ENCODE measurements at regions not wholly inside any gene's neighbourhood (a gene's known extent, or its start where the extent isn't known, plus 50 kb on each side); places are given as distances from the start of the nearest gene placed in this dataset.

DNA sequence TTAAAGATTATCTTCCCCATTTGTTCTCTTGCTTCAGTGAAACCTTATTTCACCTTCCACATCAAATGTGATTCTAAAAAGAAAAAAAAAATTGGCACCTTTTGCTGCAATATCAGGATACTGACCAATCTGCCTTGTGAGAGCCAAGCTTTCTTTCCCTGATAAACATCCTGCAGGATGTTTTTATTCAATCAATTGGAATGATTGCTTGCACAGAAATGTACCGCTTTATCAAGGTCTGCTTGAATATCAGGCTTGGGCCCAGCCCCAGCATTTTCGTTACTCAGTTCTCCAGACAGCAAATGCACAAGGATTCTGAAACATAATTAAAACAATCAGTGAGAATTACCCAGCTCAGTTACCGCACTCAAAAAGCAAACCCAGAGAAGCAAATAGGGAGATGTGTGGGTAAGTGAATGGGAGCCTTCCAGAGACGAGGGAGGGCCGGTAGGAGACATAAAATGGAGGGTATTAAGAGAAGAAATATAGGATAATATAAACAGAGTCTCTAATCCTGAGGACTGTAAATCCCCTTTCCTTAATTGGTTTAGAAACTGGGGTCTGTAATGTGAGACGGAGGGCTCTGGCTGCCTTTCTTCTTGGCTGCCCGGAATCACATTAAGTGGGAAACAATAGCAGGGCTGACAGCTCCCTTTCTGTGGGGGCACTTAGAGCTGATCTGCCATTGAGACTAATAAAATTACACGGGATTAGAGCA lies 291.8 kb downstream of the ICOS start:
- Mint-ChIP-seq H3K36me3 (no peaks in the 10 kb centered on the region), H3K9me3 (no peaks in the 10 kb centered on the region), H3K27ac (no peak overlapping the region), H3K4me3 (no peak overlapping the region), H3K27me3 (no peaks in the 10 kb centered on the region), H3K4me1 (no peaks in the 10 kb centered on the region)

DNA sequence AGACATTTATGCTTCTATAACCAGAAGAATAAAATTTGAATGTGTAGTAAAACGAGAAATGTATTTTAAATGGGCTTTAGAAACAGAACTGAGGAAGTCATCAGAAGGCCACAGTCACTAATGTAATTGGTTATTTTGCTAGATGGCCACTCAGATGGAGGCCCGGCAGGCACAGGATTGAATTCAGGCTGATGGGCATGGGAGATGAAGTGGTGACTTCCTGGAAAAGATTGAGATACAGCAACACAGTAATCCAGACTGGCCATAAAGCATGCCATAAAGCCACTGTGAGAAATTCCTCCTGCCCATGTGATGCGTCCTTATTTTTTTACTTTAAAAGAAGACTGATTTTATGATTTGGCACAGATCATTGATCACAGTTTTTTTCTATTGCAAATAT lies 297.7 kb downstream of the ICOS start:
- Mint-ChIP-seq H3K4me1 (no peaks in the 10 kb centered on the region), H3K4me3 (no peak overlapping the region), H3K9me3 (no peaks in the 10 kb centered on the region), H3K27ac (no peak overlapping the region), H3K27me3 (no peaks in the 10 kb centered on the region), H3K36me3 (no peaks in the 10 kb centered on the region)

DNA sequence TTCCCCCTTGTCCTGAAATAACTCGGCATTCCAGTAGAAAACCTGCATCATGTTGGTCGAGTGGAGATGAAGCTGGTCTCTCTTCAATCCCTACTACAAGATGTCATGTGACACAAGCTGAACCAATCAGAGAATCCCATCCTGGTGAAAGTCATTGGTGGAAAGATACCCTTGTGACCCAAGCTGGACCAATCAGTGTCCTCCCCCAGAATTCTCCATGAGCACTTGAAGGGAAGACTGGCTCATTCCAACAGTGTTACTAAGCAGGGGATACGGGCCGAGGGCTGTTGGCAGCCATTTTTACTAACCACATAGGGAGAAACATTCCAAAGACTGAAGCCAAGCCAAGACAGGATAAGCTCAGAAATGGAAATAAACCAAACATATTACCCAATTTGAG lies 298.3 kb downstream of the ICOS start:
- Mint-ChIP-seq H3K4me1 (no peaks in the 10 kb centered on the region), H3K9me3 (no peaks in the 10 kb centered on the region), H3K36me3 (no peaks in the 10 kb centered on the region), H3K27me3 (no peaks in the 10 kb centered on the region), H3K4me3 (no peak overlapping the region), H3K27ac (no peak overlapping the region)

DNA sequence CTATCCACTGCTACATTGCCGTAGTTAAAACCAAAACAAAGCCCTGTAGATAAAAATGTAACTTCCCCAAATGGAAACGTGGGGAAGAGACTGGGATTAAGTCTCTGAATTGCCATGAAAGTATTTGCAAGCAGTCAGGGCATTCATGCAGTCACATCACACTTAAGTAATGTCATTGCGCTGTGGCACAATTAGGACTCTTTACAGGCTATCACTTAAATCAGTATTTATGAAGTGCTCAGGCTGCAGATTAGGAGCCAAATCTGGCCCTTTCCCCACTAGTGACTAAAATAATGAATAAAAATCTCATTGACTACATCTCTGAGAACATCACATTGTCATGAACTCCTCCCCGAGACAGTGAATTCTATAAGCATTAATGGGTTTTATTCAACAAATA lies 300.9 kb downstream of the ICOS start:
- H3K4me1 Mint-ChIP-seq, result peaks cover 9% of the 10 kb centered on the region
- H3K36me3 Mint-ChIP-seq, result no peaks in the 10 kb centered on the region
- no peak overlapping the region for H3K4me3 Mint-ChIP-seq
- H3K9me3 Mint-ChIP-seq, result no peaks in the 10 kb centered on the region
- H3K27me3 Mint-ChIP-seq, result no peaks in the 10 kb centered on the region
- H3K27ac Mint-ChIP-seq, result no peak overlapping the region

DNA sequence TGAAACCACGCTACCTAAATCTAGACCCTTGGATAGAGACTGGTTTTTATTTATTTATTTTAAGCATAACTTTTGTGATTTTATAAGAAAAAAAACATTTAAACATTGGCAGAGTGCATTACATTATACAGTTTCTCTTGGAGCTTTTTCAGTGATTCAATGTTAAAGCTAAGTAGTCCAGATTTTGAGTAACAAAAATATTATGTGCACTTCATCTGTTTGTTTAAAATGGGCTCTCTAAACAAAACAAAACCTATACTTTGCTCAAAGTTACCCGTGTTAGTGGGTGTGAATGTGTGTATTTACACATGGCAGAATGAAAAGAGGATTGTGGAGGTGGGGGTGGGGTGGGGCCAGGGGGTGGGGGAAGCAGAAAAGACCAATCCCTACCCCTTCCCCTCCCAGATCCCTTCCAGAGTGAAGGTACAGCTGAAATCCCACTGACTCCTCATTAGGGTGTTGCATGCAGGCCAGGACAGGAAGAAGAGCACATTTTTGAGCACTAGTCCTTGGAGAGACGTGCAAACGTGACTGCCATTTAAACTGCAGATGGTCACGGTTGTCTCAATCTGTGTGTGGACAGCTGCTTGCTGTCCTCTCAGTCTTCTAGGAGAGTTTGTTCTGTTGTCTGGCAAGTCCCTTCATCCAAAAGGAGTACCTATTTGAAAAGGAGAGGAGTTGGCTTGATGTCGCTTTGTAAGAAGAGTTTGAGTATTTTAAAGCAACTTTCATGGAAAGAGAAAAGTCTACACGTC lies 303.0 kb downstream of the ICOS start:
- Mint-ChIP-seq H3K4me1 (peaks cover 27% of the 10 kb centered on the region), H3K27ac (no peak overlapping the region), H3K4me3 (no peak overlapping the region), H3K36me3 (no peaks in the 10 kb centered on the region), H3K27me3 (no peaks in the 10 kb centered on the region), H3K9me3 (no peaks in the 10 kb centered on the region)

DNA sequence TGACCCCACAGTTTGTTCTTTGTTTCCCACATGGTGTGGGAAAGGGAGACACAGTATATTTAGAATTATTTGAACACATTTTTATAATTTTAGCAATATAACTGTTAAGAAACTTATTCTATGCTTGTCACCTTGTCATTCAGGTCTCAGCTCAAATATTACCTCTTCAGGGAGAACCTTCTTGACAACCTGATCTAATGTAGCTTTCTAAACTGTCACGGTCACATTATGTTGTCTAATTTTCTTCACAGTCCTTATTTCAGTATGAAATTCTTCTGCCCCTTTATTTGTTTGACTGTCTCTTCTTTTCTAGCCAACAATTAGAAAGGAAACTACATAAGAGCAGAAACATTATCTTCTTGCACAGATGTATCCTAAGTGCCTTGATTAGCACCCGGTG lies 304.3 kb upstream of the PARD3B start:
- Mint-ChIP-seq H3K4me3 (no peak overlapping the region), H3K9me3 (no peaks in the 10 kb centered on the region), H3K27me3 (no peaks in the 10 kb centered on the region), H3K36me3 (no peaks in the 10 kb centered on the region), H3K4me1 (peaks cover 27% of the 10 kb centered on the region), H3K27ac (no peak overlapping the region)

DNA sequence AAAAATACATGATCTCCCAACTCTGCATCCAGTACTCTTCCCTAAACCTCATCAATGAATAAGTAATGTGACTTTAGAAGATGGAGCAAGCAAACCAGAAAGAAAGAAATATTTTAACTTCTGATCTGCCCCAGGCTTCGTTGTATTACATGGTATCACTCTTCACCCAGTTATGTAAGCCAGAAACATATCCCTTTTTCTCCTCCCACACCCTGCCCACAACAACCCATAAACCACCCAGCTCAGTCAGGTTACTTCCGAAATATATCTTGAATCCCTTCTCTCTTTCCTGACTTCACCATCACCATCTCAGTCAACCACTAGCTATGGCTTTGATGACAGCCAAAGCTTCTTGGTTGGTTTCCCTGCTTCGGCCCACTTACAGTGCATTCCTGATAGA lies 295.8 kb upstream of the PARD3B start:
- Mint-ChIP-seq H3K27me3 (peaks cover 2% of the 10 kb centered on the region), H3K9me3 (no peaks in the 10 kb centered on the region), H3K27ac (no peak overlapping the region), H3K36me3 (no peaks in the 10 kb centered on the region), H3K4me1 (no peaks in the 10 kb centered on the region), H3K4me3 (no peak overlapping the region)

DNA sequence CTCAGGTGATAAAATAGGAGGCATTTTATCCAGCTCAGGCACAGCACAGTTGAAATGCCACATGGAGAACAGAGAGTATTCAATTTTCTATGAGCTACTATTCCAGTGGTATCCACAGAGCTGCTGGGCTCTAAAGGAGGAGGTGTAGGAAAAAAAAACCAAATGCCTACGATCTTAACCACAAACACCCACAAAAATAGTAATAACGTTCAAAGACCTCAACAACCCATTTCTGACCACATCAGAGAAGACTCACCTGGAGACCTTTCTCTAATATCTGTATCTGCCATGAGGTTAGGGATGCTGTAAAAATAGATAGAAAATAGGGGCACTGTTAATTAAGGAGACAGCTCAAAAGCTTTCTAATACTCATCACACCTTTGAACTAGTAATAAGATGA lies 294.6 kb upstream of the PARD3B start:
- H3K27ac Mint-ChIP-seq, result no peak overlapping the region
- H3K4me1 Mint-ChIP-seq, result no peaks in the 10 kb centered on the region
- H3K36me3 Mint-ChIP-seq, result no peaks in the 10 kb centered on the region
- peaks cover 2% of the 10 kb centered on the region for H3K27me3 Mint-ChIP-seq
- no peaks in the 10 kb centered on the region for H3K9me3 Mint-ChIP-seq
- no peak overlapping the region for H3K4me3 Mint-ChIP-seq

DNA sequence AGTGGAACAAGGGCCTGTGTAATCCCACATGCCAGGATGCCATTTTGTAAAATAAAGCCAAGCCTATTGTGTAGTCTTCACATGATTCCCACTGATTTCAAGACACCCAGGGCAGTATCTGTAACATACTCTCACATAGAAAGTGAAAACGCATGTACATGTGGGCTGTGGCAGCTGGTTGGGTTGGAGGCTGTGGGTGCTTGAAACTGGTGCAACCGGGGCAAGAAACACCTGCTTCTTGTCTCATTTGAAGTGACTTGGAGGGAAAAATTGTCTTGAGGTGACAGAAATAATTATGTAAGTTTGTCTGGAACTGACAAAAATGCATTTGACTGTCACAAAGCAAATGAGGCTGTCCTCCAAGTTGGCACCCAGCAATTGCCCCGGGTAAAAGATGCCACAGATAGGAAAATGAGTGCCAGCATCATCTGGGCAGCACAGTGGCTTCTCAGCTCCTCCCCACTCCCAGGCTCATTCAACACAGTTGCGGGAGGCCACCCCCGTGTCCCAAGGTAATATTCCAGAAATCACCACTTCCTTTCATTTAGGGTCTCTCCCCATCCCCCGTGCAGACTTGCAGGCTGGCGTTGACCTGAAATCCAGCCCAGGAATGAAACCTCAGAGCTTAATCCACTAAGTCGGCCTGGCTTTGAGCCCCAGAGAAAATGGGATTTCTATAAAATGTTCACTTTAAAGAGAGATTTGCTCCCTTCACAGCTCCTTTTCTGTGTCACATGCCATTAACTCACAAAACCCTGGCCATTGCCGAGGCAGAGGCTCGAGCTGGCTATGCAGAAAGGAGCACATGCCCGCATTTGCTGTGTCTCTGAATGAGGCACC lies 293.9 kb upstream of the PARD3B start:
- H3K36me3 Mint-ChIP-seq, result no peaks in the 10 kb centered on the region
- peaks cover 2% of the 10 kb centered on the region for H3K27me3 Mint-ChIP-seq
- no peak overlapping the region for H3K27ac Mint-ChIP-seq
- no peaks in the 10 kb centered on the region for H3K4me1 Mint-ChIP-seq
- H3K4me3 Mint-ChIP-seq, result no peak overlapping the region
- H3K9me3 Mint-ChIP-seq, result no peaks in the 10 kb centered on the region

DNA sequence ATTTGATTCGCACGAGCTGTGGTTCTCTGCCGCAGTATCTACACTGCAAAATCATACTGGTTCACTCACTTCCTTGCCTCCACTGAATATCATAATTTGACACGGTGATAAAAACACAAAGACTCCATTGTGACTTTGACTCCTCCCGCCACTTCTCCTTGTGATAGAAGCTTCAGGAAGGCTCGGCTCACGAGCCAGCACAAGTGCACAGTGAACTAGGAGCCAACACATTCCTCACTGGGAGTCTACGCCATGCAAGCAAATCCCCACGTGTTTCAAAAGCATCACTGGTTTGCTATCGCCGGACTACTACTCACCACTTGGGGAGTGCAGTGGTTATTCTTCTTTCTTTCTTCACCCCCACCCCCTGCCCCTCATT lies 293.3 kb upstream of the PARD3B start:
- Mint-ChIP-seq H3K4me1 (no peaks in the 10 kb centered on the region), H3K36me3 (no peaks in the 10 kb centered on the region), H3K4me3 (no peak overlapping the region), H3K9me3 (no peaks in the 10 kb centered on the region), H3K27ac (no peak overlapping the region), H3K27me3 (peaks cover 2% of the 10 kb centered on the region)

DNA sequence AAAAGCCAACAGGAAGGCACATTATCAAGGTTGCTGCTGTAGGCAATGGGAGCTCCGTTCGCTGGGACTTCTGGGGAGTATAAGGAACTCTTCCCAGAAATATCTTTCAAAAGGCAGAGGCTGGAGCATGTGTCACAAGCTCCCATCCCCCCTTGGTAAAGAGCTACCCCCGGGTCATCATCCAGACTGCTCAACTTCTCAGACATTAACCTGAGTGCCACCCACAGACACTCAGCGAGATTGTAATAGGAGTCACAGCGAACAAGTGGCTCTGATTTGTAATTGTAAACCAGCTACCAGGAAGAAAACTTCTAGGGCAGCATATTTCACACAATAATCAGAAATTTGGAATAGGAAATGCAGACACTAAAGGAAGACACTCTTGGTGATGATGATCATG lies 290.2 kb upstream of the PARD3B start:
- Mint-ChIP-seq H3K4me3 (no peak overlapping the region), H3K9me3 (no peaks in the 10 kb centered on the region), H3K27me3 (peaks cover 2% of the 10 kb centered on the region), H3K27ac (no peak overlapping the region), H3K36me3 (no peaks in the 10 kb centered on the region), H3K4me1 (no peaks in the 10 kb centered on the region)

DNA sequence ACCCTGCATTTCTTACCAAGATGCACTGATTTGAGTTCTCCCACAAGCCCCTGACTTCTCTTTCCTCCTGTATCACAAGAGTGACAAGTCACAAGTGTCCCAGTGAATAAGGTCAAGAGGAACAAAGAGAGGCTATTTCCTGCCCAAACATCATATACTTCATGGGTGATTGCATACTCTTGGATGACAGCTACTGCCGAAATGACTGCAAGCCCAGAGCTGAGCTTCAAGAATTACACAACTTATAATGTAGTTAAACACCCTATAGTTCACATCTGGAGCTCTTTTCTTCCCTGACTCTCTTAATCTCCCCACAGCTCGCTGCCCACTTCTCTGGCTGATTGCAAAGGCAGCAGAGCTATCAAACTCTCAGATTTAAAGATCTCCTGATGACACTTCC lies 289.7 kb upstream of the PARD3B start:
- Mint-ChIP-seq H3K27me3 (peaks cover 2% of the 10 kb centered on the region), H3K9me3 (no peaks in the 10 kb centered on the region), H3K36me3 (no peaks in the 10 kb centered on the region), H3K4me3 (no peak overlapping the region), H3K4me1 (no peaks in the 10 kb centered on the region), H3K27ac (no peak overlapping the region)

DNA sequence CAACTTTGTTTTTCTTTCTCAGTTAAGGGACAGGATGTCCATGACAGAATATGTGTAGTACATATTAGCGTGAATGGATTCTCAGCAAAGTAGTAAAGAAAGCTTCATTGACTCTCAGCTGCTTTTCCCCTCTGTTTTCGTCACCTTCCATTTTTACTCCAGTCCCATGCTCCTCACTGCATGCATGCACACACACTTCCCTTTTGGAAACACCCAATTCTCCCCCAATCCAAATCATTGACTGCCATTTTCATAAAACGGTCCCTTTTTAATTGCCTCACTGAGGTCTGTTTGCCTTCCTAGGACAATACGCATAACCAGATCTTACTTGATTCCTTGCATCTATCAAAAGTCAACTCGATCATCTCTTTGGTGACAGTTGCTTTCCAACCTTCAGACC lies 287.5 kb upstream of the PARD3B start:
- no peak overlapping the region for H3K4me3 Mint-ChIP-seq

DNA sequence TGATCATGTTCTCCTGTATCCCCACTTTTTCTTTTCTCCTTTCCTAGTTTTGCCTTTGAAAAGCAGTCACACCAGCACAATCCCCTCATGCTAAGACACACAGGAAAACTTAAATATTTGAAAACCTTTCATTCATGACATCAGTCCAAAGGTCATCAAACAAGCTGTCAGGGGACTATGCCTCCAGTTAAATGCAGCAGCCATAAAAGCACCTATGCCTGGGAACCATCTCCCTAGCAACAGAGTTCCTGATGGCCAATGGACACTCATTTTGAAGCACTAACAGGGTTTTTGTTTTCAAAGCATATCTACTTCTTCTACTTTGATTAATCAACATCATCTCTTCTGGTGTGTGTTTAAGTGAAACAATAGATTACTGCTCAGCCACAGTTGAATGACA lies 286.4 kb upstream of the PARD3B start:
- no peak overlapping the region for H3K4me3 Mint-ChIP-seq

More for the DNA sequence above, 287.5 kb upstream of the PARD3B start:
- Mint-ChIP-seq H3K27me3 (peaks cover 2% of the 10 kb centered on the region), H3K27ac (no peak overlapping the region), H3K36me3 (no peaks in the 10 kb centered on the region), H3K9me3 (no peaks in the 10 kb centered on the region), H3K4me1 (no peaks in the 10 kb centered on the region)

DNA sequence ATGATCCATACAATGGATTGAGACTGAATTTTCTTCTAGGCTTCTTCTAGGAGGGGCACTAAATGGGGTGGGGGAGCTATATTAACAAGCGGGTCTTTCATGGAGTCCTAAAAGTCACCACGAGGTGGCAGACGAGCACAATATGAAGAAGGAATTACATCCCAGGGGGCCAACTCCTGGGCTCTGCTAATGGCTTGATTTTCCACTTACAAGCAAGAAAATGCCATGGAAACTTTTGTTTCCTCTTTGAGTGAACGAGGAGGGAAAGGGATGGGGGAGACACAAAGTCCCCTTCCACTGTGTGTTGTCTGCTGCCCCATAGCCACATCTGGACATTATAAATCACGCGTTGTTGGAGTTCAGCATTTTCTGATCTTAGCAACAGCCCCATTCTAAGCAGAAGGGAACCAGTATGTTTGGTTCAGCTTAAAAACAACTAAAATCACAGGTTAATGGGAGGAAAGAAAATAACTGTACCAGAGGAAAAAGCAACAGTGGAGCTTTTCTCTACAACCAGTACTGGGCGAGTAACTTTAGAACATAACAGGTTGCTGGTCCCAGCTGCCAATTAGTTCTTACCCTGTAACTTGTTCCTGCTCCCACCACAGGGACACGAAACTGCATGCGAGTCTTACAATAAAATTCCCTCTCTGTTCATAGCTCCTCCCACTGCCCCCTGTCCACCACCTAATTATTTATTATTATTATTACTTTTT lies 285.0 kb upstream of the PARD3B start:
- no peaks in the 10 kb centered on the region for H3K4me1 Mint-ChIP-seq
- H3K9me3 Mint-ChIP-seq, result no peaks in the 10 kb centered on the region
- H3K27me3 Mint-ChIP-seq, result peaks cover 10% of the 10 kb centered on the region
- no peak overlapping the region for H3K27ac Mint-ChIP-seq
- no peak overlapping the region for H3K4me3 Mint-ChIP-seq
- H3K36me3 Mint-ChIP-seq, result no peaks in the 10 kb centered on the region

More for the DNA sequence above, 286.4 kb upstream of the PARD3B start:
- Mint-ChIP-seq H3K27me3 (peaks cover 6% of the 10 kb centered on the region), H3K36me3 (no peaks in the 10 kb centered on the region), H3K9me3 (no peaks in the 10 kb centered on the region), H3K27ac (no peak overlapping the region), H3K4me1 (no peaks in the 10 kb centered on the region)

Data from activated naive CD4-positive, alpha-beta T cell treated with anti-CD3 and anti-CD28 coated beads, Interleukin-2, amount 50 U/mL, for 24 hours (primary cell).